Stomach smooth muscle (tissue), 2 donors: ENCODE measurements at regions not wholly inside any gene's neighbourhood (a gene's known extent, or its start where the extent isn't known, plus 50 kb on each side); places are given as distances from the start of the nearest gene placed in this dataset.

Experiments used
- H3K27ac ChIP-seq: one replicate; pipeline ENCODE4 v1.7.0; 2013; ENCODE audit warnings: mild to moderate bottlenecking, low read length, inconsistent platforms
- H3K27me3 ChIP-seq, 2 donors: one replicate each; pipeline ENCODE4 v1.7.0; 2013; ENCODE audit warnings: low read length in 2 of 2; ENCODE audit not compliant: insufficient read depth in 2 of 2, control insufficient read depth in 1 of 2
- H3K36me3 ChIP-seq, 2 donors: one replicate each; pipeline ENCODE4 v1.7.0; 2013; ENCODE audit warnings: low read length in 2 of 2; ENCODE audit not compliant: control insufficient read depth in 2 of 2, insufficient read depth in 2 of 2
- H3K4me1 ChIP-seq: one replicate; pipeline ENCODE4 v1.7.0; 2013; ENCODE audit warnings: low read length; ENCODE audit not compliant: control insufficient read depth, insufficient read depth
- H3K4me3 ChIP-seq, 2 donors: one replicate each; pipeline ENCODE4 v1.7.0; 2013; ENCODE audit warnings: low read length in 2 of 2
- H3K9ac ChIP-seq, 2 donors: one replicate each; pipeline ENCODE4 v1.7.0; 2013; ENCODE audit warnings: low read length in 2 of 2, mild to moderate bottlenecking in 1 of 2
- H3K9me3 ChIP-seq, 2 donors: one replicate each; pipeline ENCODE4 v1.7.0; 2013; ENCODE audit warnings: low read length in 2 of 2; ENCODE audit not compliant: control insufficient read depth in 2 of 2
- donor health status: healthy.
- donor health status: Pancreatic carcinoma.

- Histone ChIP-seq H3K4me3 (no peak overlapping the region), H3K9ac (peak overlapping the region in 1 of 2 donors; percentile 13), H3K27me3 (no peaks in the 10 kb centered on the region), H3K36me3 (no peaks in the 10 kb centered on the region), H3K27ac (peak overlapping the region; percentile 70), H3K4me1 (peaks cover 51% of the 10 kb centered on the region), H3K9me3 (no peaks in the 10 kb centered on the region)
These were observed 268.4 kb upstream of the ROPN1 start for GRCh38 chr3:124260206-124260915.

GRCh38 chr3:124261306-124261705, 269.4 kb upstream of the ROPN1 start:
- Histone ChIP-seq H3K27me3 (no peaks in the 10 kb centered on the region), H3K27ac (no peak overlapping the region)

GRCh38 chr3:124263168-124263567, 271.2 kb upstream of the ROPN1 start:
- H3K9me3 ChIP-seq, result no peaks in the 10 kb centered on the region
- H3K4me1 ChIP-seq, result peaks cover 36% of the 10 kb centered on the region
- no peak overlapping the region for H3K9ac ChIP-seq
- H3K36me3 ChIP-seq, result no peaks in the 10 kb centered on the region
- no peak overlapping the region for H3K4me3 ChIP-seq
- no peak overlapping the region for H3K27ac ChIP-seq
- no peaks in the 10 kb centered on the region for H3K27me3 ChIP-seq

More at GRCh38 chr3:124261306-124261705, 269.4 kb upstream of the ROPN1 start:
- peaks cover 50% of the 10 kb centered on the region for H3K4me1 ChIP-seq
- no peaks in the 10 kb centered on the region for H3K9me3 ChIP-seq
- no peak overlapping the region for H3K4me3 ChIP-seq
- H3K36me3 ChIP-seq, result no peaks in the 10 kb centered on the region
- H3K9ac ChIP-seq, result no peak overlapping the region

GRCh38 chr3:124264346-124264745, 272.4 kb upstream of the ROPN1 start:
- Histone ChIP-seq H3K4me1 (peaks cover 39% of the 10 kb centered on the region), H3K4me3 (no peak overlapping the region), H3K27me3 (no peaks in the 10 kb centered on the region), H3K27ac (no peak overlapping the region), H3K36me3 (no peaks in the 10 kb centered on the region), H3K9me3 (no peaks in the 10 kb centered on the region), H3K9ac (no peak overlapping the region)

- no peak overlapping the region for H3K9ac ChIP-seq
- no peaks in the 10 kb centered on the region for H3K27me3 ChIP-seq
- no peak overlapping the region for H3K4me3 ChIP-seq
- peaks cover 33% of the 10 kb centered on the region for H3K4me1 ChIP-seq
- H3K36me3 ChIP-seq, result no peaks in the 10 kb centered on the region
- H3K9me3 ChIP-seq, result no peaks in the 10 kb centered on the region
- no peak overlapping the region for H3K27ac ChIP-seq
These were observed 274.6 kb upstream of the ROPN1 start for GRCh38 chr3:124266487-124266886.

- H3K4me3 ChIP-seq, result no peak overlapping the region
- H3K27ac ChIP-seq, result no peak overlapping the region
- H3K9me3 ChIP-seq, result no peaks in the 10 kb centered on the region
- no peak overlapping the region for H3K9ac ChIP-seq
- no peaks in the 10 kb centered on the region for H3K36me3 ChIP-seq
- peaks cover 36% of the 10 kb centered on the region for H3K4me1 ChIP-seq
- H3K27me3 ChIP-seq, result no peaks in the 10 kb centered on the region
These were observed 275.5 kb upstream of the ROPN1 start for GRCh38 chr3:124267406-124267805.

GRCh38 chr3:124268355-124268754, 276.4 kb upstream of the ROPN1 start:
- H3K4me3 ChIP-seq, result no peak overlapping the region
- no peaks in the 10 kb centered on the region for H3K9me3 ChIP-seq
- H3K36me3 ChIP-seq, result no peaks in the 10 kb centered on the region
- no peak overlapping the region for H3K9ac ChIP-seq
- H3K4me1 ChIP-seq, result peaks cover 40% of the 10 kb centered on the region
- H3K27me3 ChIP-seq, result no peaks in the 10 kb centered on the region
- peak overlapping the region; percentile 41 for H3K27ac ChIP-seq

- H3K4me3 ChIP-seq, result no peak overlapping the region
- peaks cover 47% of the 10 kb centered on the region for H3K4me1 ChIP-seq
- H3K9me3 ChIP-seq, result no peaks in the 10 kb centered on the region
- H3K27me3 ChIP-seq, result no peaks in the 10 kb centered on the region
- no peak overlapping the region for H3K9ac ChIP-seq
- H3K27ac ChIP-seq, result no peak overlapping the region
- no peaks in the 10 kb centered on the region for H3K36me3 ChIP-seq
These were observed 277.7 kb upstream of the ROPN1 start for GRCh38 chr3:124269619-124270018.

- Histone ChIP-seq H3K9ac (peak overlapping the region in 1 of 2 donors; percentile 10), H3K4me1 (peaks cover 64% of the 10 kb centered on the region), H3K27me3 (no peaks in the 10 kb centered on the region), H3K9me3 (no peaks in the 10 kb centered on the region), H3K27ac (peak overlapping the region; percentile 77), H3K4me3 (no peak overlapping the region), H3K36me3 (no peaks in the 10 kb centered on the region)
These were observed 280.8 kb upstream of the ROPN1 start for GRCh38 chr3:124272605-124273151.

GRCh38 chr3:124273651-124274050, 281.7 kb upstream of the ROPN1 start:
- Histone ChIP-seq H3K9ac (no peak overlapping the region), H3K27me3 (no peaks in the 10 kb centered on the region), H3K36me3 (no peaks in the 10 kb centered on the region), H3K4me3 (no peak overlapping the region), H3K9me3 (no peaks in the 10 kb centered on the region), H3K27ac (peak overlapping the region; percentile 77), H3K4me1 (peaks cover 73% of the 10 kb centered on the region)

- H3K4me3 ChIP-seq, result no peak overlapping the region
- no peaks in the 10 kb centered on the region for H3K27me3 ChIP-seq
- H3K36me3 ChIP-seq, result no peaks in the 10 kb centered on the region
- H3K9ac ChIP-seq, result no peak overlapping the region
- no peaks in the 10 kb centered on the region for H3K9me3 ChIP-seq
- H3K4me1 ChIP-seq, result peaks cover 75% of the 10 kb centered on the region
- peak overlapping the region; percentile 77 for H3K27ac ChIP-seq
These were observed 282.1 kb upstream of the ROPN1 start for GRCh38 chr3:124274051-124274450.
